SK-N-SH treated with all-trans-retinoic acid at 6 μM for 48 hours (cell line): ENCODE measurements at regions not wholly inside any gene's neighbourhood (a gene's known extent, or its start where the extent isn't known, plus 50 kb on each side); places are given as distances from the start of the nearest gene placed in this dataset.

Experiments
- BACH2 ChIP-seq: fragments of 250-450 bp; sonication (Bioruptor Pico); IDR thresholded peaks from 2 replicates; pipeline ENCODE4 v1.9.0; 2021; ENCODE audit warnings: mild to moderate bottlenecking, borderline replicate concordance
- CSDC2 ChIP-seq: fragments of 250-450 bp; sonication (Bioruptor Pico); IDR thresholded peaks from 2 replicates; pipeline ENCODE4 v1.5.0; 2020; ENCODE audit warnings: mild to moderate bottlenecking, moderate library complexity
- PPARA ChIP-seq: fragments of 250-450 bp; sonication (Bioruptor Pico); IDR thresholded peaks from 2 replicates; pipeline ENCODE4 v1.5.0; 2020; ENCODE audit warnings: mild to moderate bottlenecking, borderline replicate concordance
- SNAI2 ChIP-seq: fragments of 250-450 bp; sonication (Bioruptor Pico); IDR thresholded peaks from 2 replicates; pipeline ENCODE4 v1.5.0; 2020; ENCODE audit warnings: mild to moderate bottlenecking, moderate library complexity
- TOX ChIP-seq: fragments of 250-450 bp; sonication (Bioruptor Pico); IDR thresholded peaks from 2 replicates; pipeline ENCODE4 v1.8.0; 2021; ENCODE audit warnings: mild to moderate bottlenecking, moderate library complexity, borderline replicate concordance
- ZFP3 ChIP-seq: fragments of 250-450 bp; sonication (Bioruptor Pico); IDR thresholded peaks from 2 replicates; pipeline ENCODE4 v1.5.0; 2020; ENCODE audit warnings: mild to moderate bottlenecking, moderate library complexity
- ZFP30 ChIP-seq: fragments of 450-650 bp; formaldehyde crosslinking; IDR thresholded peaks from 2 replicates; pipeline ENCODE4 v1.5.0; 2022; ENCODE audit warnings: mild to moderate bottlenecking, moderate library complexity
- ZNF8 ChIP-seq: fragments of 450-650 bp; formaldehyde crosslinking; IDR thresholded peaks from 2 replicates; pipeline ENCODE4 v1.5.0; 2020; ENCODE audit warnings: mild to moderate bottlenecking, moderate library complexity
- TF ChIP-seq, protein P1 (sequence below): fragments of 250-450 bp; sonication (Bioruptor Pico); IDR thresholded peaks from 2 replicates; pipeline ENCODE4 v1.5.1; 2020; ENCODE audit warnings: low read depth, mild to moderate bottlenecking, moderate library complexity
- TF ChIP-seq, protein P2 (sequence below): fragments of 250-450 bp; sonication (Bioruptor Pico); IDR thresholded peaks from 2 replicates; pipeline ENCODE4 v1.5.1; 2021; ENCODE audit warnings: mild to moderate bottlenecking, moderate library complexity
- TF ChIP-seq, protein P3 (sequence below): fragments of 250-450 bp; sonication (Bioruptor Pico); IDR thresholded peaks from 2 replicates; pipeline ENCODE4 v1.8.0; 2021; ENCODE audit warnings: low read depth, mild to moderate bottlenecking, moderate library complexity, borderline replicate concordance
- TF ChIP-seq, protein P4 (sequence below): fragments of 250-450 bp; sonication (Bioruptor Pico); IDR thresholded peaks from 2 replicates; pipeline ENCODE4 v1.8.0; 2020; ENCODE audit warnings: mild to moderate bottlenecking, moderate library complexity, borderline replicate concordance

DNA sequence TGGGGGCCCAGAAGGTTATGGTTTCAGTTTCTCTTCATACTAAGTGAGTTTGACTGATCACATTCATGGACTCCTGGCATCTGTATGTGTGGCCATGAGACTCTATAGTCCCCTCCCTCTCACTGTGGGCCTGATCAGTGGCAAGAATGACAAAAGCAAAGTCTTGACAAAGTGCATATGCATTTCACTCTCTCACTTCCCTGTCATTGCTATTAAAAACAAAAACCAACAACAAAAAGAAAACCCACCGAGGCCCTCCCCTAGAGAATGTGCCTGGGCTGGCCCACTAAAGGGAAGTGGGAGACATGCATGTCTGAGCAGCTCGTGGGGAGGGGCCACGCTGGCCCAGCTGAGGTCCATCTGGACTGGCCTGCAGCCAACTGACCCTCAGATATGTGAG is 600.1 kb upstream of the RAB6C start:
- TF ChIP-seq ZNF8 (CRISPR knock-in tag) (no peak), BACH2 (CRISPR knock-in tag) (no peak), ZFP3 (CRISPR knock-in tag) (no peak), CSDC2 (CRISPR knock-in tag) (no peak), ZFP30 (CRISPR knock-in tag) (no peak), SNAI2 (CRISPR knock-in tag) (no peak), PPARA (no peak), TOX (no peak)
- TF ChIP-seq, protein P1, sequence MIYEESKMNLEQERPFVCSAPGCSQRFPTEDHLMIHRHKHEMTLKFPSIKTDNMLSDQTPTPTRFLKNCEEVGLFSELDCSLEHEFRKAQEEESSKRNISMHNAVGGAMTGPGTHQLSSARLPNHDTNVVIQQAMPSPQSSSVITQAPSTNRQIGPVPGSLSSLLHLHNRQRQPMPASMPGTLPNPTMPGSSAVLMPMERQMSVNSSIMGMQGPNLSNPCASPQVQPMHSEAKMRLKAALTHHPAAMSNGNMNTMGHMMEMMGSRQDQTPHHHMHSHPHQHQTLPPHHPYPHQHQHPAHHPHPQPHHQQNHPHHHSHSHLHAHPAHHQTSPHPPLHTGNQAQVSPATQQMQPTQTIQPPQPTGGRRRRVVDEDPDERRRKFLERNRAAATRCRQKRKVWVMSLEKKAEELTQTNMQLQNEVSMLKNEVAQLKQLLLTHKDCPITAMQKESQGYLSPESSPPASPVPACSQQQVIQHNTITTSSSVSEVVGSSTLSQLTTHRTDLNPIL: no peak
- TF ChIP-seq, protein P2, sequence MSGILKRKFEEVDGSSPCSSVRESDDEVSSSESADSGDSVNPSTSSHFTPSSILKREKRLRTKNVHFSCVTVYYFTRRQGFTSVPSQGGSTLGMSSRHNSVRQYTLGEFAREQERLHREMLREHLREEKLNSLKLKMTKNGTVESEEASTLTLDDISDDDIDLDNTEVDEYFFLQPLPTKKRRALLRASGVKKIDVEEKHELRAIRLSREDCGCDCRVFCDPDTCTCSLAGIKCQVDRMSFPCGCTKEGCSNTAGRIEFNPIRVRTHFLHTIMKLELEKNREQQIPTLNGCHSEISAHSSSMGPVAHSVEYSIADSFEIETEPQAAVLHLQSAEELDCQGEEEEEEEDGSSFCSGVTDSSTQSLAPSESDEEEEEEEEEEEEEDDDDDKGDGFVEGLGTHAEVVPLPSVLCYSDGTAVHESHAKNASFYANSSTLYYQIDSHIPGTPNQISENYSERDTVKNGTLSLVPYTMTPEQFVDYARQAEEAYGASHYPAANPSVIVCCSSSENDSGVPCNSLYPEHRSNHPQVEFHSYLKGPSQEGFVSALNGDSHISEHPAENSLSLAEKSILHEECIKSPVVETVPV: no peak
- TF ChIP-seq, protein P3, sequence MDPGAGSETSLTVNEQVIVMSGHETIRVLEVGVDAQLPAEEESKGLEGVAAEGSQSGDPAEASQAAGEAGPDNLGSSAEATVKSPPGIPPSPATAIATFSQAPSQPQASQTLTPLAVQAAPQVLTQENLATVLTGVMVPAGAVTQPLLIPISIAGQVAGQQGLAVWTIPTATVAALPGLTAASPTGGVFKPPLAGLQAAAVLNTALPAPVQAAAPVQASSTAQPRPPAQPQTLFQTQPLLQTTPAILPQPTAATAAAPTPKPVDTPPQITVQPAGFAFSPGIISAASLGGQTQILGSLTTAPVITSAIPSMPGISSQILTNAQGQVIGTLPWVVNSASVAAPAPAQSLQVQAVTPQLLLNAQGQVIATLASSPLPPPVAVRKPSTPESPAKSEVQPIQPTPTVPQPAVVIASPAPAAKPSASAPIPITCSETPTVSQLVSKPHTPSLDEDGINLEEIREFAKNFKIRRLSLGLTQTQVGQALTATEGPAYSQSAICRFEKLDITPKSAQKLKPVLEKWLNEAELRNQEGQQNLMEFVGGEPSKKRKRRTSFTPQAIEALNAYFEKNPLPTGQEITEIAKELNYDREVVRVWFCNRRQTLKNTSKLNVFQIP (CRISPR knock-in tag): no peak
- TF ChIP-seq, protein P4, sequence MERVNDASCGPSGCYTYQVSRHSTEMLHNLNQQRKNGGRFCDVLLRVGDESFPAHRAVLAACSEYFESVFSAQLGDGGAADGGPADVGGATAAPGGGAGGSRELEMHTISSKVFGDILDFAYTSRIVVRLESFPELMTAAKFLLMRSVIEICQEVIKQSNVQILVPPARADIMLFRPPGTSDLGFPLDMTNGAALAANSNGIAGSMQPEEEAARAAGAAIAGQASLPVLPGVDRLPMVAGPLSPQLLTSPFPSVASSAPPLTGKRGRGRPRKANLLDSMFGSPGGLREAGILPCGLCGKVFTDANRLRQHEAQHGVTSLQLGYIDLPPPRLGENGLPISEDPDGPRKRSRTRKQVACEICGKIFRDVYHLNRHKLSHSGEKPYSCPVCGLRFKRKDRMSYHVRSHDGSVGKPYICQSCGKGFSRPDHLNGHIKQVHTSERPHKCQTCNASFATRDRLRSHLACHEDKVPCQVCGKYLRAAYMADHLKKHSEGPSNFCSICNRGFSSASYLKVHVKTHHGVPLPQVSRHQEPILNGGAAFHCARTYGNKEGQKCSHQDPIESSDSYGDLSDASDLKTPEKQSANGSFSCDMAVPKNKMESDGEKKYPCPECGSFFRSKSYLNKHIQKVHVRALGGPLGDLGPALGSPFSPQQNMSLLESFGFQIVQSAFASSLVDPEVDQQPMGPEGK (CRISPR knock-in tag): no peak
